D721Med (cell line): ENCODE measurements at regions not wholly inside any gene's neighbourhood (a gene's known extent, or its start where the extent isn't known, plus 50 kb on each side); places are given as distances from the start of the nearest gene placed in this dataset.
A peak's percentile ranks its signal among the peaks of the same experiment; 100 is the strongest.

Experiments used
- DNase-seq: peaks from one replicate; pipeline ENCODE4 v3.0.0; 2011; ENCODE audit warnings: low spot score; ENCODE audit not compliant: insufficient read length
- FAIRE-seq: peaks from 2 replicates; lab custom pipeline; 2011; peaks lifted over from hg19 to GRCh38; lab: Jason Lieb, UNC
- CTCF ChIP-seq: IDR thresholded peaks from 2 replicates; pipeline ENCODE4 v1.5.1; 2012; ENCODE audit warnings: mild to moderate bottlenecking, control low read depth; ENCODE audit not compliant: insufficient read depth; ENCODE audit errors: missing control alignments

GRCh38 chr18:32566960-32567359 is 96.3 kb upstream of the GAREM1 start:
- TF ChIP-seq CTCF: no peak
- no peak for DNase-seq
- no peak for FAIRE-seq

GRCh38 chr18:32553640-32554365 is 83.1 kb upstream of the GAREM1 start:
- DNase-seq: peak; percentile 31
- no peak for TF ChIP-seq CTCF
- peak; percentile 88 for FAIRE-seq

GRCh38 chr18:32553174-32553573 is 82.5 kb upstream of the GAREM1 start:
- DNase-seq (no peak), FAIRE-seq (no peak)
- TF ChIP-seq CTCF: no peak

DNA sequence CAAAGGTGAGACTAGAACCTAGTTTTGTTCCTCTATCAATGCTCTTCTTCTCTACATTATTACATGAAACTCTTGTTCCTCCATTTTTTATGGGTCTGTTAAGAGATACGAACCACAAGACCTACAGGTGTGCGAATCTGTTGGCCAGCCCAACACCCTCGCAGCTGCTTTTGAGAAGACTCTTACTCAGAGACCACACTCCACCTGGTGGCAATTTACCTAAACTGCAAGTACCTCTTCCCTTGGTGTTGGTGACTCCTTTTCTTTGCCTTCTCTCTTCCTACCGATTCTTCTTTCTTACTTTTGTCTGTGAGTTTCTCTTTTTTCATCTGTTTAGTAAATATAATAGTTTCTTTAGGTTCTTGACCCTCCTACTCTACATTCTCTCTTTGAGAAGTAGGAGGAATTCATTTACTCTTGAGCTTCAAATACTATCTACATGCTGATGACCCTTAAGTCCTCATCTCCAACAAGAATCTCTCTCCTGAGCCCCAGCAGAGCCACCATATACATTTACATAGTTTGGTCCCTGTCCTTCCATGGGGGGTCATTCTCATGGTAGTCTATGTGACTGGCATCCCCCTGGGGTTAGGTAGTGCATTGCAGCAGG is 81.8 kb upstream of the GAREM1 start:
- FAIRE-seq (peak; percentile 99), DNase-seq (peak; percentile 45)
- TF ChIP-seq CTCF: peak; percentile 62

DNA sequence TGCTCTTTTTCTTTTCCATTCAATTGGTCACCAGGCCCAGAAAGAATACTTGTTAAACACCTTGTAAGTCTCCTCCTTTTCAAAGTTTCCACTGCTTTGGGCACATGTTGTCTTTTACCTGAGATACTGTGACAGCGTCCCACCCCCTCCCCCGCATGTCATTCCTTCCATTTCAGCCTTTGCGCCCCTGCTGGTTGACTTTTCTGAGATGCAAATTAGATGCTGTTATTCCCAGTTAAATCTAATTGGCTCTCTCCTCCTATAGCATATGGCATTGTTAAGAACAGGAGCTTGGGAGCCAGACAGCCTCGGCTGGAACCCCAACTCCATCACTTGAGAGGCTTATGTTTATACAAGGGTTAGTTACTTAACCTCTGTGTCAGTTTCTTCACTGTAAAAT is 80.3 kb upstream of the GAREM1 start:
- peak; percentile 23 for TF ChIP-seq CTCF
- no peak for DNase-seq
- no peak for FAIRE-seq

- peak; percentile 70 for TF ChIP-seq CTCF
- peak; percentile 39 for DNase-seq
- FAIRE-seq: peak; percentile 84
Observed at GRCh38 chr18:32549248-32550110, 78.8 kb upstream of the GAREM1 start.
